Activated naive CD4-positive, alpha-beta T cell treated with anti-CD3 and anti-CD28 coated beads for 36 hours (primary cell): ENCODE measurements at regions not wholly inside any gene's neighbourhood (a gene's known extent, or its start where the extent isn't known, plus 50 kb on each side); places are given as distances from the start of the nearest gene placed in this dataset.

Source experiments
- CTCF ChIA-PET: fragments of 350-600 bp; sonication (Branson Sonifier 250); formaldehyde crosslinking; loops from one replicate; lab custom pipeline; 2021; ENCODE audit warnings: antibody characterized with exemption; lab: Charles Lee
- DNase-seq: peaks from one replicate; pipeline ENCODE4 v3.0.0-alpha.2; 2020
- H3K27ac Mint-ChIP-seq: one replicate; pipeline ENCODE4 v1.8.0; 2021; ENCODE audit warnings: mild to moderate bottlenecking, mixed read lengths
- H3K27me3 Mint-ChIP-seq: one replicate; pipeline ENCODE4 v1.8.0; 2021; ENCODE audit warnings: low read depth, mixed read lengths
- H3K36me3 Mint-ChIP-seq: one replicate; pipeline ENCODE4 v1.8.0; 2021; ENCODE audit warnings: low read depth, mixed read lengths
- H3K4me1 Mint-ChIP-seq: one replicate; pipeline ENCODE4 v1.8.0; 2021; ENCODE audit warnings: low read depth, mixed read lengths
- H3K4me3 Mint-ChIP-seq: one replicate; pipeline ENCODE4 v1.8.0; 2021; ENCODE audit warnings: mild to moderate bottlenecking, moderate library complexity, mixed read lengths
- H3K9me3 Mint-ChIP-seq: one replicate; pipeline ENCODE4 v1.8.0; 2021; ENCODE audit warnings: mixed read lengths
- intact Hi-C: fragments of 100-400 bp; cut with micrococcal nuclease; formaldehyde crosslinking; loops from one replicate; pipeline ENCODE4 v1.15.1; 2023

DNA sequence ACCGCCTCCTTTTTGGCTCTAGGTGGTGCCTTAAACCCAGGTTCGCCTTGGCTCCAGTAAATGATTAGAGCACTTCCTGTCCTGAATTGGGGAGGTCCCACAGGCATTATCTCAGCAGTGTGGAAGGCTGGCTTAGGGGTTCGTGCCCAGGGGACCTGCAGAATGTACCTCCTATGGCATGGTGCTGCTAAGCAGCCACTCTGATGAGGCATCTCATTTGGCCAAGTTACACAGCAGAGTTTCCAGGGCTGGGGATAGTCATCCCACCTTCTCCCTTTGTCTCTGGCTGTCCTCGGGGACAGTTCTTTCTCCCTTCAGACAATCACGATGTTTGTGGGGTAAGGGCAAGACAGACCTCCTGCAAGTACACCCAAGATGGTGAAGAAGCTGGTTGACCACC, 371.2 kb downstream of the VPS13C start:
- Mint-ChIP-seq H3K27ac (no peak overlapping the region), H3K4me3 (no peak overlapping the region), H3K4me1 (no peaks in the 10 kb centered on the region), H3K36me3 (no peaks in the 10 kb centered on the region), H3K27me3 (peaks cover 5% of the 10 kb centered on the region), H3K9me3 (no peaks in the 10 kb centered on the region)
- CTCF ChIA-PET: no interaction called here
- intact Hi-C loops: no loop called here
- DNase-seq: no peak

DNA sequence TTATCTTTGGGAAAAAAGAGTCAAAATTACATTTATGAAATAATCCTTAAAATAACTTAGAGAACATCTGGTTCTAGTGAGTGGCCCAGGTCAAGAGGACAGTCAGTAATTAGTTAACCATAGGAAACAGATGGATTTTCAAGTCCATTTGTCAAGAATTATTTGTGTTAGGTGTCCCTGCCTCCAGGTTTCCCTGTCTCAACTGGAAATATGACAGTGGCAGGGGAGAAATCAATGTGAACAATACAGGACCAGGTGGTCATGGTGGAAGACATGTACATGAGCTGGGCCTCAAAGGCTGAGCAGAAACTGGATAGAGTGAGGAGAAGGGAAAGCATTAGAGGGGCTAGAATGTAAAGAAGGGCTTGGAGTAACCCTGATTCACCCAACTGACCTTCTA, 372.6 kb downstream of the VPS13C start:
- Mint-ChIP-seq H3K36me3 (no peaks in the 10 kb centered on the region), H3K9me3 (no peaks in the 10 kb centered on the region), H3K27me3 (peaks cover 5% of the 10 kb centered on the region), H3K27ac (no peak overlapping the region), H3K4me3 (no peak overlapping the region), H3K4me1 (no peaks in the 10 kb centered on the region)
- CTCF ChIA-PET: no interaction called here
- DNase-seq: no peak
- intact Hi-C loops: no loop called here

DNA sequence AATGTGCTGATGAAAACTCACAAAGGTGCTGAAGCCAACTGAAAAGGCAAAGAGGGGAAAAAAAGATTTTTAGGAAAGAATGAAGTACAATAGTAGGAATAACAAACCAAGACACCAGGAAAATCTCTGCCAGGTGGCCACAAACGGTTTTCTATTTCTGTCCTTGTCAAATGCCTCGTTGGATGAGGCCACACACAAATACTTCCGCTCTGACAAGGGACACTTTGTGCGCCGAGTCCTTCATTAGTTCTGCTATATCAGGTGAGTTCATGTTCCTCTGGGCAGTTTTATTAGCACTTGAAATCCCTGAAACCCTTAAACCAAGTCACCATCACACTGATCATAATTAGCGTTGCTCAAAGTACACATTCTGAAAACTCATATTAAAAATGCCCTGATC, 373.1 kb downstream of the VPS13C start:
- CTCF ChIA-PET: no interaction called here
- intact Hi-C loops: no loop called here
- Mint-ChIP-seq H3K27ac (no peak overlapping the region), H3K9me3 (no peaks in the 10 kb centered on the region), H3K27me3 (peaks cover 5% of the 10 kb centered on the region), H3K36me3 (no peaks in the 10 kb centered on the region), H3K4me1 (no peaks in the 10 kb centered on the region), H3K4me3 (no peak overlapping the region)
- DNase-seq: no peak

DNA sequence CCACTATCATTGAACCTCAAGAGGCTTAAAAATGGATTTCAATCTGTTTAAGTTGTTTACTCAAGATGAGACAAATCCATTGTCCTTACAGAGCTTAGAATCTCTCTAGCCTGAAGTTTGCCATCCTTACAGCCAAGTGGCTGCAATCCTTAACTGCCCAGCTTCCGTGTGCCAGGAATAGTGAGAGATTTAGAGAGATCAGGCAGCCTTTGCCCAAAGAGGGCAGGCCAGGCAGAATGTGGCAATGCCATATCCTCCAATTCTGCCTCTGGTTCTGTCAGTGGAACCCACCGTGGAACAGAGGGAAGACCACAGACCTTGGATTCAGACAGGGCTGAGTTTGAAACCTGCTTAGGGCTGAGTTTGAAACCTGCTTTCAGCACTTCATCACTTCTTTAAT, 374.3 kb downstream of the VPS13C start:
- peaks cover 5% of the 10 kb centered on the region for H3K27me3 Mint-ChIP-seq
- intact Hi-C loops: no loop called here
- no peak for DNase-seq
- no peaks in the 10 kb centered on the region for H3K4me1 Mint-ChIP-seq
- H3K36me3 Mint-ChIP-seq: no peaks in the 10 kb centered on the region
- H3K4me3 Mint-ChIP-seq: no peak overlapping the region
- H3K9me3 Mint-ChIP-seq: no peaks in the 10 kb centered on the region
- H3K27ac Mint-ChIP-seq: no peak overlapping the region
- CTCF ChIA-PET: interaction anchor here (1.4 kb wide), 1 partner anchor 148 kb away, joined by 3 read pairs; no protein-coding TSS in a partner anchor

DNA sequence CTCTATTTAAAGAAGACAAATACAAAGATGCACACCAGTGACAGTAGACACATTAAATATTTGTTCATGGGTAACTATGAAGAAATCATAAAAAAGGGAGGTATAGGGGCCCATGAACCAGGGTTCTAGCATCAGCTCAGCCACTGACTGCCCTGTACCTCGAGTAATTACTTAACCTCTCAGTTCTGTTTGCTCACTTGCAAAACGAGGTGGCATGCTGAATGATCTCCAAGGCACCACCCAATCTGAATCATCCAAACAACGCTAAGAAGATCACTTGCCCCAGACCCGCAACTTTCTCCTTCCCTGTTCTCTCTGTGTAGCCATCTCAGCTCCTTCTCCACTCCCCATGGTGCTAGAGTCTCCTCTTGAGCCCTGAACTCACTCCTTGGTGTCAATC, 374.7 kb downstream of the VPS13C start:
- CTCF ChIA-PET: interaction anchor here (1.4 kb wide), 1 partner anchor 148 kb away, joined by 3 read pairs; no protein-coding TSS in a partner anchor
- H3K36me3 Mint-ChIP-seq: no peaks in the 10 kb centered on the region
- H3K4me3 Mint-ChIP-seq: no peak overlapping the region
- peaks cover 9% of the 10 kb centered on the region for H3K27me3 Mint-ChIP-seq
- H3K27ac Mint-ChIP-seq: no peak overlapping the region
- no peaks in the 10 kb centered on the region for H3K9me3 Mint-ChIP-seq
- intact Hi-C loops: no loop called here
- no peak for DNase-seq
- no peaks in the 10 kb centered on the region for H3K4me1 Mint-ChIP-seq

DNA sequence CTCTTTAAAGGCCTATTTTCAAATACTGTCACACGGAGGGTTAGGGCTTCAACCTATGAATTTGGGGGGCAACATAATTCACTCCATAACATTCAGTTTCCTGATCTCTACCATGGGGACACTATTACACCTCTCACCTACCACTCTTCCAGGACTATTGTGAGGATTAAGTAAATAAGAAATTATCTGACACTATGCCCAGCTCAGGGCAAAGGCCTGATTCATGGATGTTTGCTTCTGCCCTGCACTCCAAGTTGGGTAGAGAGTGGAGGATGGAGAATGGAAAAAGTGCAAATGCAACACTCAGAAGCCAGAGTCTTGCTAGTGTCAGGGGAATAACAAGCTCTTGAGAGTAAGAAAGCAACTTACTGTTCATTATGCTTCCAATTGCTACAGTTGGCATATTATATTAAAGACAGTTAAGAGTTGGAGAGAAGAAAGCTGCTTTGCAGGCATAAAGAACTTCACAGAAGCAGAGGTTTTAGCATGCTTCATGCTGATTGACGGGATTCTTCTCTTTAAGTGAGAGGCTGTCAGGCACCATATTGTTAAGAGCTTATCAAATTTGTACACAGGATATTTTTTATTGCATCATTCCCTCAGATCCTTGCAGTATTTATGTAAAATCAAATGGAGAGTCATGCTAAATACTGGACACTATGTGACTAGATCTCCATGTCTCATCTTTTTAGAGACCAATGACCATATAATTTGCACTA, 375.3 kb downstream of the VPS13C start:
- Mint-ChIP-seq H3K36me3 (no peaks in the 10 kb centered on the region), H3K4me1 (no peaks in the 10 kb centered on the region), H3K27ac (no peak overlapping the region)

DNA sequence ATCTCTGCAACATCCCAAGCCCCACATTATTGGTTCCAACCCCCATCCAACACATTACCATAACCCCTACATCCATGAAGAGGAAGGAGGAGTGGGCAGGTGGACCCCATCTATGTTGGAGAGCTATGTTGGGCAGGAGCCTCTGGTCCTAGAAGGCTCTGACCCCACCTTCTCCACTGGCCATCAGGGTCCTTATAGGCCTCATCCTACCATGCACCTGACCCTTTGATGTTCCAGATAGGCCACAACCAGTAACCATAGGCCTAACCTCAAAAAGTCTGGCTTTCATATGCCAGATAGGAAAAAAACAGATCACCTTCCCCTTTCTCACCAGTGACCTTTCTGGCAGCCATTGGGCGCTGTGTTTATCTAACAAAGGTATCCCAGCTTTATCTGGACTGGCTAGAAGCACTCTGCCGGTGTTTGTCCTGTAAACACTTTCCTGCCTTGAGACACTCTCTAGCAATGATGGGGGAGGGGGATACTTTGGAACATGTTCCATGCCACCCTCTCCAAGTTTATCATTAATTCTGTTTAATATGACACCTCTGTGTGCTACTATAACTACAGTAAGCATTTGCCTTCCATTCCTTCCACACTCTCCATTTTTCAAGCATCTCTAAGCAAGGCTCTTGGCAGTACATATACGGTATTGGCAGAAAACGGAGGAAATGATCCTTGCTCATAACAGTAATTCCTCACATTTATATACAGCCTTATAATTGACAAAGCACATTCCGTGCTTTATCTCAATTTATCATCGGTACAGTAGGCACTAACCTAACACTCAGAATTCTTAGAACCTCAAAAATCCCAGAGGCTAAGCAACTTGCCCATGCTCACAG, 377.1 kb downstream of the VPS13C start:
- no peak for DNase-seq
- no peaks in the 10 kb centered on the region for H3K4me1 Mint-ChIP-seq
- peaks cover under 1% of the 10 kb centered on the region for H3K9me3 Mint-ChIP-seq
- CTCF ChIA-PET: interaction anchor here (0.7 kb wide), 1 partner anchor 694 kb away, joined by 5 read pairs; no protein-coding TSS in a partner anchor
- intact Hi-C loops: no loop called here
- no peaks in the 10 kb centered on the region for H3K36me3 Mint-ChIP-seq
- peaks cover 11% of the 10 kb centered on the region for H3K27me3 Mint-ChIP-seq
- no peak overlapping the region for H3K4me3 Mint-ChIP-seq
- no peak overlapping the region for H3K27ac Mint-ChIP-seq

More for the DNA sequence above, 375.3 kb downstream of the VPS13C start:
- H3K27me3 Mint-ChIP-seq: peaks cover 9% of the 10 kb centered on the region
- no peak overlapping the region for H3K4me3 Mint-ChIP-seq
- intact Hi-C loops: no loop called here
- H3K9me3 Mint-ChIP-seq: no peaks in the 10 kb centered on the region
- CTCF ChIA-PET: interaction anchor here (1.4 kb wide), 1 partner anchor 149 kb away, joined by 3 read pairs; no protein-coding TSS in a partner anchor
- no peak for DNase-seq

DNA sequence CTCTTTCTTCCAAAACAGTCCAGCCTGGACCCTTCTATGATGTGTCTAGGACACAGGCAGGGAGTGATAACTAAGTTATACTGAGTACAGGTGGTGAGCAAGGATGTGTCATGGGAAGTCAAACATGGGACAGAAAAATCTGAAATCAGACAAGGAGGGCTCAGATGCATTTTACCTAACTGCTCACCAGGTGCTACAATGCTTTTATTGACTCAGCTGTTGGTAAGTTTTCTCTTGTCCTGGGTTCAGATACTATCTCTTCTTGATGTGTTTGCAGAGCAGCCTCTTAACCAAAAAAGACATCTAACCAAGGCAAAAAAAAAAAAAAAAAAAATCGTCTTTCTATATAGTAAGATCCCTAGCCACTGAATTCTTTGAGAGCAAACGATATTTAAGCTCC, 378.6 kb downstream of the VPS13C start:
- CTCF ChIA-PET: no interaction called here
- intact Hi-C loops: no loop called here
- Mint-ChIP-seq H3K36me3 (no peaks in the 10 kb centered on the region), H3K27me3 (peaks cover 13% of the 10 kb centered on the region), H3K4me3 (no peak overlapping the region), H3K9me3 (peaks cover 5% of the 10 kb centered on the region), H3K4me1 (no peaks in the 10 kb centered on the region), H3K27ac (no peak overlapping the region)
- DNase-seq: no peak

DNA sequence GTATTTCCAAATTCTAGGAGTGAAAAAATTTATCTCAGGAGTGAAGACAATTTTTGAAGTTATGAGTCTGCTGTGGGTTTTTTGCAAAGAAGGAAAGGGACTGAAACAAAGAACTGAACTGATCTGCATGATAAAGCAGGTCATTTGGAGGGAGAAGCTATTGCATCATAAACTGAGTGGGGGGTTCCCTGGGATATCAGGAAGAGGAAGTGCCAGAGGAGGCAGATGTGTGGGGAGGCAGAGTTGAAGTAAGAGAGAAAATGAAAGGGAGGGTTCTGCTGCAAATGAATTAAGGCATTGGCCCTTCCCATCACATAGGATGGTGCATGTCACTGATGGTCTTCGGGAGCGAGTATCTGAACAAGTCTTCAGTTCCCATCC, 379.2 kb downstream of the VPS13C start:
- Mint-ChIP-seq H3K27me3 (peaks cover 13% of the 10 kb centered on the region), H3K4me1 (no peaks in the 10 kb centered on the region), H3K36me3 (no peaks in the 10 kb centered on the region), H3K27ac (no peak overlapping the region), H3K4me3 (no peak overlapping the region), H3K9me3 (peaks cover 5% of the 10 kb centered on the region)
- intact Hi-C loops: no loop called here
- DNase-seq: no peak
- CTCF ChIA-PET: no interaction called here

DNA sequence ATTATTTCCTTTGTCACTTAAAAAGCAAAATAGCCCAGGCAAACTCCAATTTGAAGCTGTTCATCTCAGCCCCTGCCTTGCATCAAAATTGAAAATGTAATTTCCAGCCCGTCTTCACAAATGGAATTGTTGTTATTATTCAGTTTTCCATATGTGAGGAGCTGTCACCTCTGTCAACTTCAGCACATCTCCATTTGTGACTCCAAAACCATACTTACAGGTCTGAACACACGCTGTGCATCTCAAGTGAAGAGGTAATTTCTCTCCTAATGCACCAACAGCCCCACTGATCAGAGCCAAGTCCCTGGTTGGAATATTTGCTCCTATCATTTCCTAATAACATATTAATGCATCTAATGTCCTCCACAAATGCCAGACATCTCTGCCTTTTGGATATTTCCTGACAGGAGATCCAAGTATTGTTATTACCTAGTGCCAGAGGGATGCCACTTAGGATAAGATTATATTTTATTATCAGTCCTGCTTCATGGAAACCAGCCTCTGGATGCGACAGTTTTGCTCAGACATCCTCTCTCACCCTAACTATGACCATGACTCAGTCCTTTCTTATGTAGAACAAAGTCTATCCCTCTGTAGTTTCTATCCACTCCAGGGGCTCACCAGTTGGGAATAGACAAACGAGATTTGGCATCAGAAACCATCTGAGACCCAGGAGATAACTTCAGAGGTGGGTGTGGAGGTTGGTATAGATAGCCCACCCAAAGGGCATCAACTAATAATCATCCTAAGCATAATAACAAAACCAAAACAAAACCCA, 379.8 kb downstream of the VPS13C start:
- intact Hi-C loops: no loop called here
- Mint-ChIP-seq H3K4me1 (no peaks in the 10 kb centered on the region), H3K9me3 (peaks cover 5% of the 10 kb centered on the region), H3K27ac (no peak overlapping the region), H3K4me3 (no peak overlapping the region), H3K27me3 (peaks cover 13% of the 10 kb centered on the region), H3K36me3 (no peaks in the 10 kb centered on the region)
- DNase-seq: no peak
- CTCF ChIA-PET: no interaction called here

DNA sequence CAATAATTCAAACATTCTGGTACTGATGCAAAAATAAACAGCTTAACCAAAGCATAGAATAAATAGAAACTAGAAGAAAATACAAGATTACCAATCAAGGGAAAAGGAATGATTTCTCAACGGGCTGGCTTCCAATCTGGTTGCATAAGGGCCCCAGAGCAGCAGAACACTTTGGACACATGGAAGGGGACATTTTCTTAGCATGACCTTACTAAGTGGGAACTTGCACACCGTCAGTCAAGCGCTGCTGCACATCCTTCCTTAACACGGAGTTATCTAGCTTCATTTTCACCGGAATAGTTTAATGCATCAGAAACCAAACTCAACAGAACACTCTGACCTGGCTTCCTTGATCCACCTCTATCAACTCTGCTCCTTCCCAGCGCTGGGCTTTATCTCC, 388.5 kb downstream of the VPS13C start:
- H3K9me3 Mint-ChIP-seq: no peaks in the 10 kb centered on the region
- H3K27ac Mint-ChIP-seq: no peak overlapping the region
- CTCF ChIA-PET: interaction anchor here (1.0 to 1.5 kb wide), 2 partner anchors 43 to 163 kb away, joined by 3 read pairs; no protein-coding TSS in a partner anchor
- H3K4me3 Mint-ChIP-seq: no peak overlapping the region
- H3K4me1 Mint-ChIP-seq: no peaks in the 10 kb centered on the region
- H3K36me3 Mint-ChIP-seq: no peaks in the 10 kb centered on the region
- peaks cover 12% of the 10 kb centered on the region for H3K27me3 Mint-ChIP-seq
- DNase-seq: no peak
- intact Hi-C loops: no loop called here

DNA sequence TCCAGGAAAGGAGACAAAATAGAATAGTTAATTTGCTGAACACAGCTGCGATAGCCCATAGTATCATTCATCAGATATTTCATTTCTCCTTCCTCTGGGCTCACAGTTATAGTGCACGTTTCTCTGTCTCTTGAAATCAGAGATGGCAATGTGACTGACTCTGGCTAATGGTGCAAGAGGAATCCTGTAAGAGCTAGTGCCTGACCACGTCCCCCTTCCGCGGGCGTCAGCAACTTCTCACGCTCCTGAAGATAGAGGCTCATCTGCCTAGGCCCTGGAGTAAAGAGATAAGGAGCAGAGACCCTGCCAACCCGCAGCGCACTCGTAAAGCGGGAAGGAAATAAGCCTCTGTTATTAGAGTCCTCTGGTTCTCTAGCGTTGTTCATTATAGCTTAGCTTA, 391.8 kb downstream of the VPS13C start:
- peaks cover 22% of the 10 kb centered on the region for H3K27me3 Mint-ChIP-seq
- CTCF ChIA-PET: interaction anchor here (0.7 kb wide), 1 partner anchor 30 kb away, joined by 3 read pairs; no protein-coding TSS in a partner anchor
- H3K27ac Mint-ChIP-seq: no peak overlapping the region
- no peak overlapping the region for H3K4me3 Mint-ChIP-seq
- no peaks in the 10 kb centered on the region for H3K36me3 Mint-ChIP-seq
- H3K9me3 Mint-ChIP-seq: no peaks in the 10 kb centered on the region
- no peaks in the 10 kb centered on the region for H3K4me1 Mint-ChIP-seq
- intact Hi-C loops: no loop called here
- no peak for DNase-seq
